Endothelial cell (in vitro differentiated cells): ENCODE measurements at regions not wholly inside any gene's neighbourhood (a gene's known extent, or its start where the extent isn't known, plus 50 kb on each side); places are given as distances from the start of the nearest gene placed in this dataset.
"Not testable (repeated sequence)": the region's sequence is repeated elsewhere in the genome, so short reads cannot be mapped to it uniquely, and the experiment has no call there.

ENCODE experiments used
- DNase-seq: peaks from one replicate; pipeline ENCODE4 v3.0.0; 2021; ENCODE audit warnings: low spot score
- H3K27ac Mint-ChIP-seq: one replicate; pipeline ENCODE4 v1.8.0; 2021; ENCODE audit warnings: mixed read lengths, inconsistent platforms; ENCODE audit not compliant: unreplicated experiment
- H3K27me3 Mint-ChIP-seq: one replicate; pipeline ENCODE4 v1.8.0; 2021; ENCODE audit warnings: mild to moderate bottlenecking, moderate library complexity, mixed read lengths, inconsistent platforms; ENCODE audit not compliant: unreplicated experiment
- H3K36me3 Mint-ChIP-seq: one replicate; pipeline ENCODE4 v1.8.0; 2021; ENCODE audit warnings: mild to moderate bottlenecking, low read depth, mixed read lengths, inconsistent platforms; ENCODE audit not compliant: unreplicated experiment
- H3K4me1 Mint-ChIP-seq: one replicate; pipeline ENCODE4 v1.8.0; 2021; ENCODE audit warnings: mild to moderate bottlenecking, mixed read lengths, inconsistent platforms; ENCODE audit not compliant: unreplicated experiment
- H3K4me3 Mint-ChIP-seq: one replicate; pipeline ENCODE4 v1.8.0; 2021; ENCODE audit warnings: mild to moderate bottlenecking, mixed read lengths, inconsistent platforms; ENCODE audit not compliant: unreplicated experiment
- H3K9me3 Mint-ChIP-seq: one replicate; pipeline ENCODE4 v1.8.0; 2021; ENCODE audit warnings: mixed read lengths, inconsistent platforms; ENCODE audit not compliant: unreplicated experiment
- TF ChIP-seq, protein P1 (sequence below): fragments of 200-600 bp; sonication (generic); IDR thresholded peaks from one replicate; pipeline ENCODE4 v1.5.0; 2021; ENCODE audit warnings: antibody characterized with exemption; ENCODE audit not compliant: unreplicated experiment

DNA sequence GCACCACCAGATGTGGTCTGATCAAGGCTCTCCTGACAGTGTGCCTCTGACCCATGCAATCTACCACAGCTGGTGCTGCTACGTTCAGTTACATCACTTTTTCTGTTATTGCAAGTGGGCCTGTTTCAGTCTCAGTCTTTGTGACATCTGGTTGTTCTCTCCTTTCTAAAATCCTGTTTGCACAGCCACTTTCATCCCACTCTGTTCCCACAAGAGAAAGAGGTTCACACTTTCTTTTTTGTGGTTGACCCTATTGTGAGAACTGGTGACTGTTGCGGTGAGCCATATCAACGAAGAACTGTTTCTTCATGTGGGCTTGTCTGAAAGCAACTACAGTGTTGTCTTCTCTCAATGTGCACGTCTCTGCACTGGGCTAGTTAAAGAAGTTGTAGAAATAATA lies 342.8 kb upstream of the ARPP21 start:
- no peak overlapping the region for H3K4me3 Mint-ChIP-seq
- H3K27ac Mint-ChIP-seq = no peak overlapping the region
- H3K27me3 Mint-ChIP-seq = no peaks in the 10 kb centered on the region
- TF ChIP-seq, protein P1, sequence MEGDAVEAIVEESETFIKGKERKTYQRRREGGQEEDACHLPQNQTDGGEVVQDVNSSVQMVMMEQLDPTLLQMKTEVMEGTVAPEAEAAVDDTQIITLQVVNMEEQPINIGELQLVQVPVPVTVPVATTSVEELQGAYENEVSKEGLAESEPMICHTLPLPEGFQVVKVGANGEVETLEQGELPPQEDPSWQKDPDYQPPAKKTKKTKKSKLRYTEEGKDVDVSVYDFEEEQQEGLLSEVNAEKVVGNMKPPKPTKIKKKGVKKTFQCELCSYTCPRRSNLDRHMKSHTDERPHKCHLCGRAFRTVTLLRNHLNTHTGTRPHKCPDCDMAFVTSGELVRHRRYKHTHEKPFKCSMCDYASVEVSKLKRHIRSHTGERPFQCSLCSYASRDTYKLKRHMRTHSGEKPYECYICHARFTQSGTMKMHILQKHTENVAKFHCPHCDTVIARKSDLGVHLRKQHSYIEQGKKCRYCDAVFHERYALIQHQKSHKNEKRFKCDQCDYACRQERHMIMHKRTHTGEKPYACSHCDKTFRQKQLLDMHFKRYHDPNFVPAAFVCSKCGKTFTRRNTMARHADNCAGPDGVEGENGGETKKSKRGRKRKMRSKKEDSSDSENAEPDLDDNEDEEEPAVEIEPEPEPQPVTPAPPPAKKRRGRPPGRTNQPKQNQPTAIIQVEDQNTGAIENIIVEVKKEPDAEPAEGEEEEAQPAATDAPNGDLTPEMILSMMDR = no peak
- no peaks in the 10 kb centered on the region for H3K4me1 Mint-ChIP-seq
- H3K9me3 Mint-ChIP-seq = no peaks in the 10 kb centered on the region
- no peak for DNase-seq
- no peaks in the 10 kb centered on the region for H3K36me3 Mint-ChIP-seq

DNA sequence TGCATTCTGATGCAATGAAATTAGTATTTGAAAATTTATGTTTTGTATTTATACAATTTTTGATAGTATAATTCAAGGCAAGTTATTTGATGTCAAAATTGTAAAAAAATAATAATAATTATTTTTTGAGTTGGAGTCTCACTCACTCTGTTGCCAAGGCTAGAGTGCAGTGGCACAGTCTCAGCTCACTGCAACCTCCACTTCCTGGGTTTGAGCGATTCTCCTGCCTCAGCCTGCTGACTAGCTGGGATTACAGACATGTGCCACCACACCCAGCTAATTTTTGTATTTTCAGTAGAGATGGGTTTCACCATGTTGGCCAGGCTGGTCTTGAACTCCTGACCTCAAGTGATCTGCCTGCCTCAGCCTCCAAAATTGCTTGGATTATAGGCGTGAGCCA lies 342.4 kb upstream of the ARPP21 start:
- not testable (repeated sequence) for H3K27ac Mint-ChIP-seq, H3K4me1 Mint-ChIP-seq, H3K36me3 Mint-ChIP-seq, H3K9me3 Mint-ChIP-seq, H3K27me3 Mint-ChIP-seq, H3K4me3 Mint-ChIP-seq, DNase-seq

DNA sequence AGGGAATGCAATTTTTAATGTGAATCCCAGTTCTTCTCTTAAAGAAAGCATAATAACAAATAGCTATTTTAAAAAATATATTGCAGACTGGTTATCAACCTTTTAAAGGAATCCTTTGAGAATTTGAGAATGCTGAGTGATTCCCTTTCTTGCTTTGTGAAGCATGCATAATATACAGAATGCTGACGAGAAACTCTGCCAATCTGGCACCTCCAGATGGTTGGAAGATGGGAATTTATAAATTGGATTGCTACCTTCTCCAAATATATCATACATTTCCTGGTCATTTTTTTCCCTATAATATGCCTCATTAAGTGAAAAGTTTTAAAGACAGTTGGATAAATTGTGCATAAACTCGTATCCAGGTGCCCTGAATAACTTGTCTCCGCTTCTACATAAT lies 333.9 kb upstream of the ARPP21 start:
- Mint-ChIP-seq H3K27ac (no peak overlapping the region), H3K9me3 (no peaks in the 10 kb centered on the region), H3K4me1 (no peaks in the 10 kb centered on the region), H3K4me3 (no peak overlapping the region), H3K36me3 (no peaks in the 10 kb centered on the region), H3K27me3 (no peaks in the 10 kb centered on the region)
- no peak for DNase-seq
- TF ChIP-seq, protein P1 = no peak

DNA sequence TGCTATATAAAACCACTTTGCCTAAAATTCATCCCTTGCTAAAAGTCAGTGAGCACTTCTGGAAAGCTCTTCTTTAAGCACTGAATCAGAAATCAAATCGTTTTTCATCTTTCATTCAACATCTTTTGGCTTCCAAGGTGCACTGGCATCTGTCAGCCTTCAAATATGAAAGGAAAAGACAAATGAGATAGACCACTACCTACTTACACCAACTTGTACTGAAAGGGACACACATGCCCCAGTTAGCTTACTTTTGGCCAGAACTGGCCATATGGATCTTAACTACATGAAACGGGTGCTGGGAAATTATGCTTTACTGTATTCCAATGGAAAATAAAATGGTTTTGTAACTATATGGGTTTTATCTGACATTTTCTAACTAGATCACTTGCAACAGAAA lies 332.0 kb upstream of the ARPP21 start:
- Mint-ChIP-seq H3K36me3 (no peaks in the 10 kb centered on the region), H3K27ac (no peak overlapping the region), H3K4me3 (no peak overlapping the region), H3K9me3 (no peaks in the 10 kb centered on the region), H3K27me3 (no peaks in the 10 kb centered on the region), H3K4me1 (no peaks in the 10 kb centered on the region)
- TF ChIP-seq, protein P1 = no peak
- no peak for DNase-seq

DNA sequence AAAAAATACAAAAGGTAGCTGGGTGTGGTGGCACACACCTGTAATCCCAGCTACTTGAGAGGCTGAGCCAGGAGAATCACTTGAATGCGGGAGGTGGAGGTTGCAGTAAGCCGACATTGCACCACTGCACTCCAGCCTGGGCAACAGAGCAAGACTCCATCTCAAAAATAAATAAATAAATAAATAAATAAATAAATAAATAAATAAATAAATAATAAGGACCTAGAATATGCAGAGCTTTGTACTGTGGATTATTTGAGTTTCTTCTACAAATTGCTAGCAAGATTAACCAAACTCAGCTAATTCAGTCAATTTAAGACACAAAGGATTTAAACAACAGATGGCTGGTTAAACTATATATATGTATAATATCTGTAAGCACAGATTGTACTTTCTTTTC lies 322.5 kb upstream of the ARPP21 start:
- peaks cover 10% of the 10 kb centered on the region for H3K4me1 Mint-ChIP-seq
- DNase-seq, H3K27ac Mint-ChIP-seq, H3K27me3 Mint-ChIP-seq, H3K4me3 Mint-ChIP-seq, H3K9me3 Mint-ChIP-seq, H3K36me3 Mint-ChIP-seq: not testable (repeated sequence)

DNA sequence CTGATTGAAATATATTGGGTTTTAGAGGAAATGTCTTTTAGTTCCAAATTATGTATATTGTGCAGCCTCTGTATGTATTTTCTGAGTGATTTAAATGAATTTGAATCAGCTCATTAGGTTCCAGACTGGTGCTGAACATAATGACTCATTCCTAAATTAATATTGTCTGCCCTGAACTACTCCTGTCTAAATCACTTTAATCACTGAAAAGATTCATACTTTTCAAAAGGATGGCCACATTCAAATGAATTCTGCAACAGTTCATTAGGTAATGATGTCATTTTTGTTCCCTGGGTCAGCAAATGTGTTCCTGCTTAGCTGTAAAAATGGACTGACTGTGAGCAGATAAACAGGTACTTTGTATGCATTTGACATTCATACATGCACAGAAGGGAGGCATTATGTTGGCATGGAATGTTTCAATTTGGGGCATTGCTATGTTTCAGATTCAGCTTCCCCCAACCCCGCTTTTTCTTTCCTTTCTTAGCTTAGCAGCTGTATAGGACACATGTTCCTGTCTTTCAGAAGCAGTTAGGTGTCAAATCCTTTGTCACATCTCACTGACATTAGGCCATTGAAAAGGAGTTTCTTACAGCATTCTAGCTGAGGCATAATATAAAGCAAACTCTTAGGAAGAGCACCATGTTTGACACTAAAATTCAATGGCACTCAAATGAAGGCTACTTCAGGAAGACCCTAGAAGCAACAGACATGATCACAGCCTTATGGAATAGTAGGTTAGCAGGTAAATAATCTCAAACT lies 318.5 kb upstream of the ARPP21 start:
- no peaks in the 10 kb centered on the region for H3K27me3 Mint-ChIP-seq
- no peaks in the 10 kb centered on the region for H3K36me3 Mint-ChIP-seq
- no peak overlapping the region for H3K4me3 Mint-ChIP-seq
- H3K27ac Mint-ChIP-seq = no peak overlapping the region
- no peaks in the 10 kb centered on the region for H3K9me3 Mint-ChIP-seq
- DNase-seq = no peak
- H3K4me1 Mint-ChIP-seq = peaks cover 4% of the 10 kb centered on the region
- TF ChIP-seq, protein P1 = no peak
